ENCODE measurements at regions not wholly inside any gene's neighbourhood (a gene's known extent, or its start where the extent isn't known, plus 50 kb on each side); places are given as distances from the start of the nearest gene placed in this dataset.
"Not testable (repeated sequence)": the region's sequence is repeated elsewhere in the genome, so short reads cannot be mapped to it uniquely, and the experiment has no call there.

- DNase-seq: no peak
These were observed 712.8 kb downstream of the MATN1 start for GRCh38 chr1:30010506-30011106.

- no peak for DNase-seq
These were observed 713.7 kb downstream of the MATN1 start for GRCh38 chr1:30009720-30010119.

DNA sequence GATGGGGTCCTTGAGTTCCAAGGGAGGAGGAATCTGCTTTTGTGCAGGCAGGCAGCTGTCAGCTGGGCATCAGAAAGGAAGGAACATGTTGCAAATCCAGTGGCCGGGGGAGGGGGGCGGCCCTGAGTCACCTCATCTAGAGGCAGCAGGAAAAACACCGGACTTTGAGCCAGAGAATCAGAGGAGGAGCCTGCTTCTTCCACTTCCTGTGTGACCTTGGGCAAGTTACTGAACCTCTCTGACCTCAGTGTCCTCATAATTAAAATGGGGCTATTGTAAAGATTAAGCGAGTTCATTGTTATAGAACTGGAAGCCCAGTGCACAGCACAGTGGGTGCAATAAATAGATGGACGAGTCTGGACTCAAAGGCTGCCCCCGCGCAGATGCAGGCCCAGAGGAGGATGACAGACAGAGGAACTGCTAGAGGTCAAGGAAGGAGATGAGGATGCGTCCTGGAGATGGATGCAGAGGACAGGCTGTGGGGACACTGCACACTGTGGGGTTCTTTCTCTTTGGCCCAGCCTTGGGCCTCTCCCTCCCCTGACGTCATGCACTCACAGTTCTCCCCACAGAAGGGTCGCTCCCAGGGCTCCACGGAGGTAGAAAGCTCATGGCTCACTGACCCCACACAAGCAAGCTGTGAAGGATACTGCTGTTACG, 714.3 kb downstream of the MATN1 start:
- no peak for DNase-seq

DNA sequence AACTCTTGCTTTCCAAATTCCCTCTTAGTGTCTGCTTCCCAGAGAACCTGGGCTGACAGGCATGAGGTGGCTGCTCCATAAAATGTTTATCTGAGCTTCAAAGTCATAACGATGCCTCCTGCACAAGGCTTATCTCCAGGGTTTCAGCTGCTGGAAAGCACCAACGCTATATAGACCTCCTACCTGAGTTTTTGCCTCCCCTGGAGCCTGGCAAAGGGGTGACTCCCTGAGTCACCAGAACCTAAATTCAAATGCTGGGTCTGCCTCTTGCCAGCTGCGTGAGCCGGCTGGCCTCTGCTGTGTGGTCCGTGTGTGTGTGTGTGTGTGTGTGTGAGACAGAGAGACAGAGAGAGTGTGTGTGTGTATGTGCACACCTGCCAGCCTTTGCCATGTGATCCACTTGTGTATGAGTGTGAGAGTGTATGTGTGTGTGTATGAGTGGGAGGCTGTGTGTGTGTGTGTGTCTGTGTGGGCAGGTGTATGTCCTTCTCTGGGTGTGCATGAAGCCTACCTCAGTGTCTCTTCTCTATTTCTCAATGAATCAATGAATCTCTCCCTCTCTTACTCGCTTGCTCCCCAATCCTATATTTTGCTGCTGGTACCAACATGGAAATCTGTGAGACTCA, 714.9 kb downstream of the MATN1 start:
- DNase-seq: no peak

DNA sequence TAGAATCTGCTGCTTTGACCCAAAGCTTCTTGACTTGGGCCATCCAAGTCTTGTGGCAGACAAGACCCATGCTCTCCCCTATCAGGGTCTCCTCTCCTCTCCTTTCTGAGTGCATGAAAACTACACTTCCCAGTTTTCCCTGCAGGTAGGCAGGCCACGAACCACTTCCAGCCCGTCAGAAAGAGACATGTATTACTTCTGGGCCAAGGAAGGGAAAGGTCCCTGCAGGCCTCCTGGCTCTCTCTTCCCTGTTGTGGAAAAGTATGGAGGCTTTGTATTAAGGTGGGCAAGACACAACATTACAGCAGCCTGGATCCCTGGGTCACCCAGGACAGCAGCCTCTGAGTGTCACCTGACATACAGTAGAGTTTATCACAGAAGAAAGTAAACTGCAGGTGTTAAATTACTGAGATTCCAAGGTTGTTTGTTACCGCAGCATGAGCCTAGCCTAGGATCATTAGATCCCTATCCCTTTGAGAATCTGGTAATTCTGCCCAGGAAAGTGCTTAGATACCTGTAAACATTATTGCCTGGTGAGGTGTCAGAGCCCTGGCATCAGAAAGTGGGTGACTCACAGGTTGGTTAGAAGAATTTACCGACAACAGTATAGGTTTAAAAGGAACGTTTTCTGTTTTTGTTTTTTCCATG, 717.3 kb downstream of the MATN1 start:
- DNase-seq: no peak

GRCh38 chr1:30001732-30002039, 721.7 kb downstream of the MATN1 start:
- DNase-seq: no peak

GRCh38 chr1:30001011-30001731, 722.2 kb downstream of the MATN1 start:
- DNase-seq: no peak

DNA sequence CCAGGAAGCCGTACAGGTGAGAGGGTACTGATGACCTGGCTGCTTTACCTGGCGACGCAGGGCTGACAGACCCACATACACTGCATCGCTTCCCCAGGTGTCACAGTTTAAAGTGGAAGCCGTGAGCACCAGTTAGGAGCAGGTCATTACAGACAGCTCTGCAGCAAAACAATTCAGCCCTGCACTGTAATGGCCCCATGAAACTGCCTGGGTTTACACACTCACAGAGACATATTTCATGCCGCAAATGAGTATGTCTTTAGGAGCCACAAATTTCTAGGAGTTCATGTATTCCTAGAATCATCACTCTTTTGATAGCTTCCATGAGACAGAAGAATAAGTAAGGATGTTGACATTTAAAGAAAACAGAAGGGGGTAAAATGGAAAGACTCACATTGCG, 723.1 kb downstream of the MATN1 start:
- no peak for DNase-seq

- no peak for DNase-seq
These were observed 723.8 kb downstream of the MATN1 start for GRCh38 chr1:29999595-29999994.

GRCh38 chr1:29998686-29999085, 724.7 kb downstream of the MATN1 start:
- DNase-seq: no peak

GRCh38 chr1:29997818-29998217, 725.6 kb downstream of the MATN1 start:
- DNase-seq: not testable (repeated sequence)

DNA sequence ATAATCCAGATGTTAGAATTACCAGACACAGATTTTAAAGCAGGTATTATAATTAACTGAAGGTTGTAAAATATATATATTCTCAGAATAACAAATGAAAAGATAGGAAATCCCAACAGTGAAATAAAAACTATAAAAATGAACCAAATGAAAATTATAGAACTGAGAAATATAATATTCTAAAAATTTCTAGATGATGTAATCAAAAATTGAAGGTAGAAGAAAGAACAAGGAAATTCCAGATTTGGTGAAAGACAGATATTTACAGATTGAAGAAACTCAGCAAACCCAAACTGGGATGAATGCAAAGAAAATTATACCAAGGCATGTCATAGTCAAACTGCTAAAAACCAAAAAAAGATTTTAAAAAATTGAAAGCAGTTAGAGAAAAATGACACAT, 729.4 kb downstream of the MATN1 start:
- DNase-seq: no peak

- DNase-seq: no peak
These were observed 731.6 kb downstream of the MATN1 start for GRCh38 chr1:29991815-29992214.

DNA sequence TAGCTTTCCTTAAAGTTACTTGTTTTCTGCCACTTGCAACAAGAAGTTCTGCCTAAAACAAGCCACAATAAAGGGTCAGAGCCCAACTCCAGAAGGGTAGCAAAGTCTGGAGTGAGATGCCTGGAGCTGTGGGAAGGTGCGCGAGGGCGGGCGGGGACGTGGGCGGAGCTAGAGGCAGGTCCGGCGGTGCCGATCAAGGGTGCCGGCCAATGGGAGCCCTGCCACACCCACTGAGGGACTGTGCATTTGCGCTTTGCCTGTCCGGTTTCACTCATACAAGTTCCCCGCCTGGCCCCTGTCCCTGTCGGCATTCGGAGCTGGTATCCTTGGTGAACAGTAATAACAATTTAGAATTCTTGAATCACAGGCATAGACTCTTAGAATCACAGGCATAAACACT, 732.4 kb downstream of the MATN1 start:
- no peak for DNase-seq

DNA sequence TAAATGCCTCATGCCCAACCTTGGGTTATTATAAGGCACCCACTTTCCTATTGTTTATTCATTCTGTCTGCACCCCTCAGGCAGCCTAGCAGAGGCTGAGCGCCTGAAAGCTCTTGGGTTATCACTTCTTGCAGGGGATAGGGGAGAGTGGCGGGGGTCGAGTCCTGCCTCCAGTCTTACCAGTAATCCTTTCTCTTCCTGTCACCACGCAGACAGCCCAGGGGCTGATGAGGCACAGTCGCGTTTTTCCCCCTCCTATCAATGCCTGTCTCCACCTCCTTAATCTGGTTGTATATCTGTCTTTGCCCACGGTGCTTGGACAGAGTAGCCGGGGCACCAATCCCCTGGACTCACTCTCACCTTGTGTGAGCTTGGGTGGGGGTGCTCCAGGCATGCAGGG, 733.1 kb downstream of the MATN1 start:
- DNase-seq: no peak

DNA sequence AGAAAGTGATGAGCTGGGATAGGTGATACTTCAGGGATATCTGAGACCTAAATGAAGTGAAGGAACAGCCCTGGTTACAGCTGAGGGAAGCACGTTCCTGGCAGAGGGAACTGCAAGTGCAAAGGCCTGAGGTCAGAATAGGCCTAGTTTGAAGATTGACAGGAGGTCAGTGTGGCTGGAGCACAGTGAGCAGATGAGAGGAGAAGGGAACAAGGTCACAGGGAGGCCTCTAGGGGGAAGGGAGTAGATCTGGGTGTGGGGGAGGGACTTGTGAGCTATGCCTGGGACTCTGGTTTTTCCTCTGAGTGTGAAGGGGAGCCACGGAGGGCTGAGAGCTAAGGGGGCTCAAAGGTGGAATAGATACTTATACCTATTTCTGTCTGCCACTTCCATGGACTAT, 736.4 kb downstream of the MATN1 start:
- no peak for DNase-seq

- DNase-seq: no peak
These were observed 737.8 kb downstream of the MATN1 start for GRCh38 chr1:29985606-29985945.

DNA sequence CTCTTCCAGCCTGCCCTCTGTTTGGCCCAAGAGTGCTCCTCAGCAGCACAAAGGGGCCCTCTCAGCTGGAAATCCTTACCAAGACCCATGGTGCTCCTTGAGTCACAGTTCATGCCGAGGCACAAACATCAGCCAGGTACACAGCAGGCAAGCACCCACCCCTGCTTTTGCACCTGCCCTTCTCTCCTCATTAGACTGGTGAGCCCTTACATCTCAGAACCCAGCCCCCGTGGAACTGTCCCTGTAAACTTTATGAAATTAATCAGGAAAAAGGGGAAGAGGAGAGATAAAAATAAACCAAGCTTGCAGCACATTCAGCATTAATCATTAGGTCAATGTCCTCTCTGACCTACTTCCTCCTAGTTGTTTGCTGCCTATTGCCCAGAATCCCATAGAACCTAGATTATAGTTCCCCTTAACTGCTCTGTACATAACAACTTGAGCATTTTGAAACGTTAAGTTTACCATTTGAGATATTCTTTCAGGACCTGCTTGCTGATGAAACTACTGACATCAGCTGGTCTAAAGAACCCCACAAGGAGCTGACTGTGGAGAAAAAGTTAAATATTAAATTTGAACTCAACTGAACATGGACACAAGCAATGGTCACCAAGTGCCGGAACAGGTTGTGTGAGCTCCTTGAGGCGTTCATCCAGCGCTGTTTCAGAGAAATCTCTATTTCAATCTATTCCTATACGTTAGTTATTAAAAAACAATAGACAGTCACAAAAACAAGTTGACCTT, 738.4 kb downstream of the MATN1 start:
- DNase-seq: no peak

- no peak for DNase-seq
These were observed 739.1 kb downstream of the MATN1 start for GRCh38 chr1:29984166-29984861.

DNA sequence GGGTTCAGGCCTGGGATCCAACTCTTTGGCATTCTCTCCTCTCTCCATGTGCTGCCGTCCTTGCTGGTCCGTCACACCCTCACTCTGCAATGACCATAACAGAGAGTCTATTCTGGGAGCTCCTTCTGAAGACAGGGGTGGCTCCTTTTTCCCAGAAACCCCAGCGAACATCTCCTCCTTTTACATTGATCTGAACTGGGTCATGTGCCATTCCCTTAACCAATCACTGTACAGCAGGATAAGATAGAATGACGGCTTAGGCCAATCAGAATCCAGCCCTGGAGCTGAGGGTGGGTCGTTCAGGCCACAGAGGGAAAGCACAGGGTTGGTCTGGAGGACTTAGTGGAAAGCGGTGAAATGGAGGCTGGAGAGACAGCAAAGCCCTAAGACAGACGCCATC, 740.1 kb downstream of the MATN1 start:
- no peak for DNase-seq

DNA sequence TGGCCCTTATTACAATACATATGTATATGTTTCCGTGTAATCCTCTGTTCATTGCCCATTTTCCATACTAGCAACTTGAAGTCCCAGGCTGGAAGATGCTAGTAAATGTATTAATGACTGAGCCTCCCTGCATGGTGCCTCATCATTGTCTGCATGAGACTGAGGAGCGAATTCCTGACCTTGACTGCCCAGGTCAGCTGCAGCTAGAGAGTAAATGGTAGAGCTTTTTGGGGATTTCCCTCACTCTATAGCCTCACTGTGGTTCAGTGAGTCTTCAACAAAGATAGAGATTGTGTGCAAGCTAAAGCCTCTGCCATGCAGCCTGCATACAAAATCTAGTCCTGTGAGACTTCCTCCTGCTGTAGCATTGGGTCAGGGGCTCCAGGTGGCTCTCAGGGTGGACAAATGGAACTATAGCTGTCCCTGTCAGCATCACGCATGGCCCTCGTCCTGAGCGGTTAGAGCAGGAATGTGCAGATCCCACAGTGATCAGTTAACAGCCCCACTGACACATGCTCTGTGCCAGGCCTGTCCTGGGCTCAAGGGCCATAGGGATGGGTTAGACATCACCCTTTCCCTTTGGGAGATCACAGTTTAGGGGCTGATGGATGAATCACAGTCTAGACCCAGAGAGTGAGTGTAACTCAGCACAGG, 741.7 kb downstream of the MATN1 start:
- DNase-seq: no peak

GRCh38 chr1:29977550-29977949, 741.2 kb downstream of the PTPRU start:
- no peak for DNase-seq

All from activated T-cell treated with anti-CD3 and anti-CD28 coated beads, Interleukin-2, amount 50 U/mL, for 48 hours (primary cell).